Parathyroid adenoma (tissue), 2 donors: ENCODE measurements at regions not wholly inside any gene's neighbourhood (a gene's known extent, or its start where the extent isn't known, plus 50 kb on each side); places are given as distances from the start of the nearest gene placed in this dataset.
A peak's percentile ranks its signal among the peaks of the same experiment; 100 is the strongest.
"Not testable (repeated sequence)": the region's sequence is repeated elsewhere in the genome, so short reads cannot be mapped to it uniquely, and the experiment has no call there.

ENCODE experiments used
- H2AFZ ChIP-seq: fragments of 300-600 bp; sonication (generic); one replicate; pipeline ENCODE4 v1.7.0; 2017; ENCODE audit warnings: antibody characterized with exemption, mild to moderate bottlenecking
- H3K27ac ChIP-seq: fragments of 300-600 bp; sonication (generic); one replicate; pipeline ENCODE4 v1.7.0; 2017
- H3K27me3 ChIP-seq: fragments of 300-600 bp; sonication (generic); one replicate; pipeline ENCODE4 v1.7.0; 2017; ENCODE audit warnings: low read length; ENCODE audit not compliant: control insufficient read depth, insufficient read depth
- H3K36me3 ChIP-seq: fragments of 300-600 bp; sonication (generic); one replicate; pipeline ENCODE4 v1.7.0; 2017; ENCODE audit warnings: low read length; ENCODE audit not compliant: control insufficient read depth, insufficient read depth
- H3K4me1 ChIP-seq: fragments of 300-600 bp; sonication (generic); one replicate; pipeline ENCODE4 v1.7.0; 2017; ENCODE audit warnings: control low read depth
- H3K4me2 ChIP-seq: fragments of 300-600 bp; sonication (generic); one replicate; pipeline ENCODE4 v1.7.0; 2017; ENCODE audit warnings: low read length
- H3K4me3 ChIP-seq: fragments of 300-600 bp; sonication (generic); one replicate; pipeline ENCODE4 v1.7.0; 2017; ENCODE audit warnings: low read depth, low read length
- H3K79me2 ChIP-seq: fragments of 300-600 bp; sonication (generic); one replicate; pipeline ENCODE4 v1.7.0; 2017; ENCODE audit warnings: control low read depth
- H3K9ac ChIP-seq: fragments of 300-600 bp; sonication (generic); one replicate; pipeline ENCODE4 v1.7.0; 2017; ENCODE audit warnings: mild to moderate bottlenecking
- H3K9me3 ChIP-seq: fragments of 300-600 bp; sonication (generic); one replicate; pipeline ENCODE4 v1.7.0; 2017; ENCODE audit warnings: low read length; ENCODE audit not compliant: control insufficient read depth
- TF ChIP-seq, protein P1 (sequence below): fragments of 300-600 bp; sonication (generic); IDR thresholded peaks from one replicate; pipeline ENCODE4 v1.7.0; 2017; ENCODE audit warnings: antibody characterized with exemption, mild to moderate bottlenecking
- donor health status: primary hyperparathyroidism.

GRCh38 chr3:75258825-75259683 is 405.1 kb upstream of the FRG2C start:
- H2AFZ ChIP-seq, H3K79me2 ChIP-seq, H3K9me3 ChIP-seq, H3K4me2 ChIP-seq, H3K9ac ChIP-seq, H3K4me3 ChIP-seq, H3K27ac ChIP-seq, H3K27me3 ChIP-seq, H3K36me3 ChIP-seq, H3K4me1 ChIP-seq: not testable (repeated sequence)
- TF ChIP-seq, protein P1, sequence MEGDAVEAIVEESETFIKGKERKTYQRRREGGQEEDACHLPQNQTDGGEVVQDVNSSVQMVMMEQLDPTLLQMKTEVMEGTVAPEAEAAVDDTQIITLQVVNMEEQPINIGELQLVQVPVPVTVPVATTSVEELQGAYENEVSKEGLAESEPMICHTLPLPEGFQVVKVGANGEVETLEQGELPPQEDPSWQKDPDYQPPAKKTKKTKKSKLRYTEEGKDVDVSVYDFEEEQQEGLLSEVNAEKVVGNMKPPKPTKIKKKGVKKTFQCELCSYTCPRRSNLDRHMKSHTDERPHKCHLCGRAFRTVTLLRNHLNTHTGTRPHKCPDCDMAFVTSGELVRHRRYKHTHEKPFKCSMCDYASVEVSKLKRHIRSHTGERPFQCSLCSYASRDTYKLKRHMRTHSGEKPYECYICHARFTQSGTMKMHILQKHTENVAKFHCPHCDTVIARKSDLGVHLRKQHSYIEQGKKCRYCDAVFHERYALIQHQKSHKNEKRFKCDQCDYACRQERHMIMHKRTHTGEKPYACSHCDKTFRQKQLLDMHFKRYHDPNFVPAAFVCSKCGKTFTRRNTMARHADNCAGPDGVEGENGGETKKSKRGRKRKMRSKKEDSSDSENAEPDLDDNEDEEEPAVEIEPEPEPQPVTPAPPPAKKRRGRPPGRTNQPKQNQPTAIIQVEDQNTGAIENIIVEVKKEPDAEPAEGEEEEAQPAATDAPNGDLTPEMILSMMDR = peak; percentile 42

DNA sequence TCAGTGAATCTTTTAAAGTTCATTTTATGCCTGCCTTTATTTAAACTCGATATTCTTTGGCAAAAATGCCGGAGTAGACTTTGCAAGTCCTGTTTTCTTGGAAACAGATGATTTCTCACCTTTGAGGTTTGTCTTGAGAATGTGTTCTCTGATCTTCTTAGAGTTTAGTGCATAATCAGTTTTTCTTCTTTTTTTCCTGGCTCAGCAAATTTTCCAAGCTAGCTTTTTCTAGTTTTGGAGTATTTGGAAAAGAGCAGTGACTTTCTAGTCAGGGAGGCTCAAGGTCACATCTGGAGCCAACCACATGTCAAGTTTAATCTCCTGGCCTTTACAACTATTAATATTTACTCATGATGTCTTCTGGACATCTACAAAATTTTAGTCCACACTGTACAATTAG is 403.2 kb upstream of the FRG2C start:
- not testable (repeated sequence) for H3K4me2 ChIP-seq, H3K4me1 ChIP-seq

GRCh38 chr3:75262661-75263060 is 401.5 kb upstream of the FRG2C start:
- Histone ChIP-seq H3K9ac (no peak overlapping the region), H3K36me3 (no peaks in the 10 kb centered on the region), H2AFZ (no peak overlapping the region), H3K27ac (no peak overlapping the region), H3K27me3 (no peaks in the 10 kb centered on the region), H3K4me1 (no peaks in the 10 kb centered on the region), H3K79me2 (no peaks in the 10 kb centered on the region), H3K4me3 (no peak overlapping the region), H3K4me2 (no peak overlapping the region), H3K9me3 (no peaks in the 10 kb centered on the region)
- TF ChIP-seq, protein P1 = no peak

More for the DNA sequence above, 403.2 kb upstream of the FRG2C start:
- H3K79me2 ChIP-seq, H3K4me3 ChIP-seq, H2AFZ ChIP-seq, H3K36me3 ChIP-seq, H3K9ac ChIP-seq, H3K9me3 ChIP-seq, H3K27ac ChIP-seq, H3K27me3 ChIP-seq: not testable (repeated sequence)

DNA sequence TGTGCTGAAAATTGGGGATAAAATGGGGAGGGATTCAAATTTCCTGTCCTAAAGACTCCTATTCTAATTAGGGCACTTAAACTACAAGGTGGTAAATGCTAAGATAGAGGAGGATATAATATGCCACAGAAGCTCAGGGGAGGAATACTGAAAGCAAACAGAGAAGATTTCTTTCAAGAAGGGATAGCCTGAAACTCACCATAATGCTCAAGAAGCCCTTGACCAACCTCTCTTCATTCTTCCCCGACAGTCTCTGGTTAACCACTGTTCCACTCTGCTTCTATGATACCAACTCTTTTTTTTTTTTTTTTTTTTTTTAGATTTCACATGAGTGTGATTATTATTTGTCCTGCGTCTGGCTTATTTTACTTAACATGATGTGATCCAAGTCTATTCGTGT is 398.2 kb upstream of the FRG2C start:
- no peaks in the 10 kb centered on the region for H3K36me3 ChIP-seq
- H3K4me2 ChIP-seq = no peak overlapping the region
- H3K4me1 ChIP-seq = no peaks in the 10 kb centered on the region
- H3K4me3 ChIP-seq = no peak overlapping the region
- no peak overlapping the region for H2AFZ ChIP-seq
- no peak overlapping the region for H3K9ac ChIP-seq
- H3K9me3 ChIP-seq = no peaks in the 10 kb centered on the region
- no peak overlapping the region for H3K27ac ChIP-seq
- H3K79me2 ChIP-seq = no peaks in the 10 kb centered on the region
- TF ChIP-seq, protein P1 = no peak
- H3K27me3 ChIP-seq = no peaks in the 10 kb centered on the region

DNA sequence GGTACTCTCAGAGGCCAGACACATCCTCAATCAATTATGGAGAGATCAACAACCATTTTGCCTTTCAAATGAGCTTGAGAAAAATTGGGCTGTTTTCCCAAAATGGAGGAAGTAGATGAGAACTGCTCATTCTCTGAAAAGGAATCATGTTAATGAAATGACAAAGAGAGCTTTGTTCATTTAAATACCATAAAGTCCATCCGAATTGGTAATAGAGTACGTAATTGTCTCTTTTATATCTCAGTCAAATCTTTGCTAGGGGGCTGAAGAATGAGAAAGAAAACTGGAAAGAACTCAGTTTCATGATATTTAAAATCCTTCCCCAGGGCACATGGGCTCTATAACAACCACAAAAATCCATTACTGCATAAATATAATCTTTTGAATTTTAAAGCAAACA is 395.6 kb upstream of the FRG2C start:
- not testable (repeated sequence) for H3K27me3 ChIP-seq, H3K4me2 ChIP-seq, H3K36me3 ChIP-seq, H3K9me3 ChIP-seq, H3K4me1 ChIP-seq, H3K9ac ChIP-seq, H2AFZ ChIP-seq, H3K27ac ChIP-seq, H3K4me3 ChIP-seq, H3K79me2 ChIP-seq

DNA sequence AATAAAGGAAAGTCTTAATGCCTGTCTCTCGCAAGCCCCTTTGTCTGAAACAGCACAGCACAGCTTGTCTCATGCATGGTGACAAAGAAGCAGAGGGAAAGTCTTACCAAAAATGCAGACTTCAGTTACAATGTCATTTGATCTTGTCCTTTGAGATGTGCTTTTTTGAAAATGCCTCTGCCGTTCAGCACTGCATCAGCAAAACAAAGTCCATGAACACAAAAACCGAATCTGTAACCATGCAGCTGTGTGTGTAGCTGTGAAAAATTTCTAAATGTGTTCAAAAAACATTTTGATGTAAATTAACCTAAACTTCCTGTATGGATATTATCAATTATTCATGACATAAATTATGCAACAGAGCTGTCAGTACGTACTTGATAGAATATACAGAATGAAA is 391.9 kb upstream of the FRG2C start:
- not testable (repeated sequence) for H3K27ac ChIP-seq, H3K9me3 ChIP-seq, H3K4me1 ChIP-seq, H3K4me2 ChIP-seq, H3K36me3 ChIP-seq, H3K79me2 ChIP-seq, H3K9ac ChIP-seq, H3K27me3 ChIP-seq, H2AFZ ChIP-seq, H3K4me3 ChIP-seq
